ENCODE measurements at regions not wholly inside any gene's neighbourhood (a gene's known extent, or its start where the extent isn't known, plus 50 kb on each side); places are given as distances from the start of the nearest gene placed in this dataset.
A peak's percentile ranks its signal among the peaks of the same experiment; 100 is the strongest.

DNA sequence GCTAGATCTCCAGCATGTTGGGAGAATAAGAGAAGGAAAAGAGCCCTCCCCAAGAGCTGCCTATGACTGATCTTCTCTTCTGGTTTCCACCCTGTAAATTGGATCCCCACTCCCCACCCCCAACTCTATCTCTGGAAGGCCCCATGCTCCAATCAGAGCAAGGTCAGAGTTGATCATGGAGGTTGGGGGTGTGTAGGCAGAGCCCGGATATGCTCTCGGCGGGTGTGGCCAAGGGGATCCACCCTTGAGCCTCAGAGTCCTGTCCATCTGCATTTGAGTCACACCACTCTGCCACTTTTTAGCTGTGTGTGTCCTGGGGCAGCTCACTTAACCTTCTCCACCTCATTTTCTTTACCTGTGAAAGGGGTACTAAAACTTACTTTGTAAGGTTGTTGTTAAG, 79.5 kb downstream of the NAV1 start:
- TF ChIP-seq CTCF (IDR thresholded peaks at IDR 0.05; ENCODE audit: borderline replicate concordance, extremely low read depth, insufficient read depth): no peak
- no peak overlapping the region for H3K27ac ChIP-seq (ENCODE audit: low read depth in 2 of 2, low read length in 2 of 2)
- intact Hi-C loops (cut with DNase I): no loop called here
- H3K4me3 ChIP-seq (ENCODE audit: low read length in 3 of 3): no peak overlapping the region
- DNase-seq: peak in 1 of 5 donors; percentile 1
- no peak for FAIRE-seq
- no peaks in the 10 kb centered on the region for H3K27me3 ChIP-seq (ENCODE audit: control insufficient read depth, insufficient read depth, low read length)
- no peaks in the 10 kb centered on the region for H3K36me3 ChIP-seq (ENCODE audit: control insufficient read depth in 2 of 3, insufficient read depth in 3 of 3, low read length in 3 of 3)
- H3K4me1 ChIP-seq (ENCODE audit: control insufficient read depth in 2 of 3, insufficient read depth in 2 of 3, low read depth in 1 of 3, low read length in 3 of 3): no peaks in the 10 kb centered on the region
- H3K9me3 ChIP-seq (ENCODE audit: control insufficient read depth in 2 of 3, insufficient read depth in 1 of 3, low read length in 3 of 3): no peaks in the 10 kb centered on the region
- H3K9ac ChIP-seq (ENCODE audit: low read length in 3 of 3): no peak overlapping the region

DNA sequence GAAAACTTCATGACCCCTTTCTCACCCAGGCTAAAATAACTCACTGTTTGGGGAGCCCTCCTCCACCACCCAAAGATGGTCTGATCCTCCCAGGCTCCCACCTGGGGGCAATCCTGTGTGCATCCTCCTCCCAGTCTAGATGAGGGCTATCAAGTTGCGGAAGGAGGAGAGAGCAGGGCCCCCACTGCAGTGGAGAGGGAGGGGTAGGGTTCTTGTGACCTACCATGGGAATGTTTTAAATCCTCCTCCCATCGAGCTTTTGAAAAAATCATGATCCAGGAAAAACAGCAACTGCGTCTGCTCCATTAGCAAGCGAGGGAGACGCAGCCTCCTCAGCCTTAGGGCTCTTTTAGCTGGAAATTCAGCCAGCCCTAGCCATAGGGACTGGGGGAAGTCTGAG, 80.0 kb downstream of the NAV1 start:
- Histone ChIP-seq H3K27ac (ENCODE audit: low read depth in 2 of 2, low read length in 2 of 2) (no peak overlapping the region), H3K4me3 (ENCODE audit: low read length in 3 of 3) (no peak overlapping the region), H3K9me3 (ENCODE audit: control insufficient read depth in 2 of 3, insufficient read depth in 1 of 3, low read length in 3 of 3) (no peaks in the 10 kb centered on the region), H3K27me3 (ENCODE audit: control insufficient read depth, insufficient read depth, low read length) (no peaks in the 10 kb centered on the region), H3K4me1 (ENCODE audit: control insufficient read depth in 2 of 3, insufficient read depth in 2 of 3, low read depth in 1 of 3, low read length in 3 of 3) (no peaks in the 10 kb centered on the region), H3K9ac (ENCODE audit: low read length in 3 of 3) (no peak overlapping the region), H3K36me3 (ENCODE audit: control insufficient read depth in 2 of 3, insufficient read depth in 3 of 3, low read length in 3 of 3) (no peaks in the 10 kb centered on the region)
- TF ChIP-seq CTCF (IDR thresholded peaks at IDR 0.05; ENCODE audit: borderline replicate concordance, extremely low read depth, insufficient read depth): no peak
- intact Hi-C loops (cut with DNase I): no loop called here
- no peak for FAIRE-seq
- DNase-seq: peak in 1 of 5 donors; percentile 9

DNA sequence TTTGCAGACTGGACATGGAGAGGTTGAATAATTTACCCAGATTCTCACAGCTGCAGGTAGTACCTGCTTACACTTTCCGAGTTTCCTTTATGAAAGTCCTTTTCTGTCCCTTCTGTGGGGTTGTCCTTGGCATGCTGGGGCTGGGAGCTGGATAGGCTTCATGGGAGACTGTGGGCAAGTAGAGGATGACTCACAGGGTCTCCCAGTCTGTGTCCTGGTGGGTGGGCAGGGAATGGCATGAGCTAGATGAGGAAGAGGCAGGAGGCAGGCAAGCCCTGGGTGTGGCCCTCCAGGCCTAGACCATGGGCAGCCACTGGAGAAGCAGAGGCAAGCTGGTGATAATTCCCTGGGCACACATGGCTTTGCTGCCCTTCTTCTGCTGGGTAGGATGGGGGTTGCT, 80.6 kb downstream of the NAV1 start:
- DNase-seq: peak in 1 of 5 donors; percentile 27
- no peak for TF ChIP-seq CTCF (IDR thresholded peaks at IDR 0.05; ENCODE audit: borderline replicate concordance, extremely low read depth, insufficient read depth)
- intact Hi-C loops (cut with DNase I): no loop called here

DNA sequence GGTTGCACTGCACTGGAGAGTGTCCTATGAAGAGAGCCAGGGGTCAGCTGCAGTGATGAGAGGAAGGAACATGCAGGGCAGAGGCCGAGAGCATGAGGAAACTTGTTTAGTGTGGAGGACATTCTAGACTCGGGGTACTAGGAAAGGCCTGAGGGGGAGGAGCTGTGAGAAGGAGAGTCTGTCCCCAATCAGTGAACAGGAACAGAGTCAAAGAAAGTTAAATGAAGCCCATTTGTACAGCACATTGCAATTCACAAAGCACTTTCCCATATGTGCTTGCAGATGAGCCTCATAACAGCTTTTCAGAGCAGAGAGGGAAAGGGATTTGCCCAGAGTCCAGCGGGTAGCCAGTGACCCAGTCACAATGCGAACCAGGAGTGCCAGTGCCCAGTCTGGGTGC, 83.4 kb downstream of the NAV1 start:
- DNase-seq: no peak
- no peak overlapping the region for H3K27ac ChIP-seq (ENCODE audit: low read depth in 2 of 2, low read length in 2 of 2)
- H3K9ac ChIP-seq (ENCODE audit: low read length in 3 of 3): no peak overlapping the region
- no peaks in the 10 kb centered on the region for H3K9me3 ChIP-seq (ENCODE audit: control insufficient read depth in 2 of 3, insufficient read depth in 1 of 3, low read length in 3 of 3)
- intact Hi-C loops (cut with DNase I): no loop called here
- H3K4me1 ChIP-seq (ENCODE audit: control insufficient read depth in 2 of 3, insufficient read depth in 2 of 3, low read depth in 1 of 3, low read length in 3 of 3): no peaks in the 10 kb centered on the region
- H3K36me3 ChIP-seq (ENCODE audit: control insufficient read depth in 2 of 3, insufficient read depth in 3 of 3, low read length in 3 of 3): no peaks in the 10 kb centered on the region
- no peak for FAIRE-seq
- no peak overlapping the region for H3K4me3 ChIP-seq (ENCODE audit: low read length in 3 of 3)
- TF ChIP-seq CTCF (IDR thresholded peaks at IDR 0.05; ENCODE audit: borderline replicate concordance, extremely low read depth, insufficient read depth): no peak
- H3K27me3 ChIP-seq (ENCODE audit: control insufficient read depth, insufficient read depth, low read length): no peaks in the 10 kb centered on the region

More for the DNA sequence above, 80.6 kb downstream of the NAV1 start:
- FAIRE-seq: no peak
- Histone ChIP-seq H3K4me1 (ENCODE audit: control insufficient read depth in 2 of 3, insufficient read depth in 2 of 3, low read depth in 1 of 3, low read length in 3 of 3) (no peaks in the 10 kb centered on the region), H3K4me3 (ENCODE audit: low read length in 3 of 3) (no peak overlapping the region), H3K9ac (ENCODE audit: low read length in 3 of 3) (no peak overlapping the region), H3K27me3 (ENCODE audit: control insufficient read depth, insufficient read depth, low read length) (no peaks in the 10 kb centered on the region), H3K36me3 (ENCODE audit: control insufficient read depth in 2 of 3, insufficient read depth in 3 of 3, low read length in 3 of 3) (no peaks in the 10 kb centered on the region), H3K27ac (ENCODE audit: low read depth in 2 of 2, low read length in 2 of 2) (no peak overlapping the region), H3K9me3 (ENCODE audit: control insufficient read depth in 2 of 3, insufficient read depth in 1 of 3, low read length in 3 of 3) (no peaks in the 10 kb centered on the region)
